GM23248 (cell line): ENCODE measurements at regions not wholly inside any gene's neighbourhood (a gene's known extent, or its start where the extent isn't known, plus 50 kb on each side); places are given as distances from the start of the nearest gene placed in this dataset.

Experiments
- EZH2 ChIP-seq: fragments of 200-600 bp; sonication (generic); IDR thresholded peaks from 2 replicates; pipeline ENCODE4 v1.6.1; 2018; ENCODE audit warnings: antibody characterized with exemption, mild to moderate bottlenecking; ENCODE audit not compliant: insufficient read depth, poor library complexity, severe bottlenecking
- EZH2phosphoT487 ChIP-seq: fragments of 200-600 bp; sonication (generic); IDR thresholded peaks from 2 replicates; pipeline ENCODE4 v1.6.1; 2018; ENCODE audit warnings: antibody characterized with exemption, moderate library complexity, mild to moderate bottlenecking, low read depth; ENCODE audit not compliant: insufficient read depth

- TF ChIP-seq EZH2 (no peak), EZH2phosphoT487 (no peak)
Measured at GRCh38 chr17:5843366-5844026, 226.7 kb upstream of the WSCD1 start.
